Kidney epithelial cell (primary cell): ENCODE measurements at regions not wholly inside any gene's neighbourhood (a gene's known extent, or its start where the extent isn't known, plus 50 kb on each side); places are given as distances from the start of the nearest gene placed in this dataset.
A peak's percentile ranks its signal among the peaks of the same experiment; 100 is the strongest.

Experiments
- DNase-seq: peaks from one replicate; pipeline ENCODE4 v3.0.0-alpha.2; 2010; ENCODE audit warnings: low read depth
- H3K27me3 ChIP-seq: 2 replicates; pipeline ENCODE4 v1.6.0; 2011; ENCODE audit warnings: low read length; ENCODE audit not compliant: control insufficient read depth, insufficient read depth
- H3K36me3 ChIP-seq: 2 replicates; pipeline ENCODE4 v1.5.1; 2011; ENCODE audit warnings: low read length; ENCODE audit not compliant: control insufficient read depth, insufficient read depth
- H3K4me3 ChIP-seq: 2 replicates; pipeline ENCODE4 v1.5.1; 2011; ENCODE audit warnings: low read depth, mild to moderate bottlenecking, control low read depth, low read length
- TF ChIP-seq, protein P1 (sequence below): IDR thresholded peaks from 2 replicates; pipeline ENCODE4 v1.5.1; 2011; ENCODE audit warnings: mild to moderate bottlenecking, moderate library complexity, low read length, control low read depth, inconsistent platforms; ENCODE audit not compliant: insufficient read depth, poor library complexity, severe bottlenecking

DNA sequence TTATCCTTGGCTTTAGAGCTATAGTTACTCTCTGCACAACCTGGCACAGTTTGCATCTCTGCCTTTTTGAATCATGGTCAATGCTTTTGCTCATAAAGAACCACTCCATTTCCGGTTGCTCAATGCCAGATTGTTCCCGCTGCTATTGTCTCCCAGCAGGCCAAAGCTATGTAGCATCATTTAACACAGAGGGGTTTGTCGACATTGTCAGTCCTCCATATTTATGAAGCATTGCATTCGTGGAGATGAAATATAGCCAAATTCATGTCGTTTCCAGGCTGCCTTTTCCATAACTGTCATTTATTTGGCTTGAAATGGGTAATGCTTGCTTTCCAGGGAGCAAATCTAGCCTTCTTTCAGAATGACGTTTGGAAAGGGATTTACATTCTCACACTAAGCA lies 598.8 kb downstream of the EPHA7 start:
- H3K27me3 ChIP-seq: no peaks in the 10 kb centered on the region
- no peak for DNase-seq
- H3K36me3 ChIP-seq: no peaks in the 10 kb centered on the region
- TF ChIP-seq, protein P1, sequence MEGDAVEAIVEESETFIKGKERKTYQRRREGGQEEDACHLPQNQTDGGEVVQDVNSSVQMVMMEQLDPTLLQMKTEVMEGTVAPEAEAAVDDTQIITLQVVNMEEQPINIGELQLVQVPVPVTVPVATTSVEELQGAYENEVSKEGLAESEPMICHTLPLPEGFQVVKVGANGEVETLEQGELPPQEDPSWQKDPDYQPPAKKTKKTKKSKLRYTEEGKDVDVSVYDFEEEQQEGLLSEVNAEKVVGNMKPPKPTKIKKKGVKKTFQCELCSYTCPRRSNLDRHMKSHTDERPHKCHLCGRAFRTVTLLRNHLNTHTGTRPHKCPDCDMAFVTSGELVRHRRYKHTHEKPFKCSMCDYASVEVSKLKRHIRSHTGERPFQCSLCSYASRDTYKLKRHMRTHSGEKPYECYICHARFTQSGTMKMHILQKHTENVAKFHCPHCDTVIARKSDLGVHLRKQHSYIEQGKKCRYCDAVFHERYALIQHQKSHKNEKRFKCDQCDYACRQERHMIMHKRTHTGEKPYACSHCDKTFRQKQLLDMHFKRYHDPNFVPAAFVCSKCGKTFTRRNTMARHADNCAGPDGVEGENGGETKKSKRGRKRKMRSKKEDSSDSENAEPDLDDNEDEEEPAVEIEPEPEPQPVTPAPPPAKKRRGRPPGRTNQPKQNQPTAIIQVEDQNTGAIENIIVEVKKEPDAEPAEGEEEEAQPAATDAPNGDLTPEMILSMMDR: no peak
- H3K4me3 ChIP-seq: no peak overlapping the region

DNA sequence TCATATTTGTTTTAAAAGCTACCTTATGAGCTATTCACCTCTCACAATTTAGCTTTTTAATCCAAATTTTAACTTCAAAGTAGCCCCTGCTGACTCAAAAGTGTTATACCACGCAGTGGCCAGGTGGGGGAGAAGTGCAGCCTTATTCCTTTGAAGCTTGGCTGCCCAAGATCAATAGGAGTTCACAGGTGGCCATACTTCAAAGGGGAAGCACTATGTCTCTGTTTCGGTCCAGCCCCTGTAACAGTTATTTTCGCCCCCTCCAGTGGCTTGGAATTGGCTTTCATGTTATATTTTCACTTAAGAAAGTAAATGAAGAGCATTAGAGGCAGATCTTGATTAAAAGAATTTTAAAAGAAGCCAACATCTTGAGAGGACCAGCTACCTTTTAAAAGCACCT lies 608.4 kb downstream of the EPHA7 start:
- DNase-seq: peak; percentile 18
- H3K27me3 ChIP-seq: no peaks in the 10 kb centered on the region
- H3K4me3 ChIP-seq: no peak overlapping the region
- no peaks in the 10 kb centered on the region for H3K36me3 ChIP-seq
- TF ChIP-seq, protein P1: peak; percentile 81

DNA sequence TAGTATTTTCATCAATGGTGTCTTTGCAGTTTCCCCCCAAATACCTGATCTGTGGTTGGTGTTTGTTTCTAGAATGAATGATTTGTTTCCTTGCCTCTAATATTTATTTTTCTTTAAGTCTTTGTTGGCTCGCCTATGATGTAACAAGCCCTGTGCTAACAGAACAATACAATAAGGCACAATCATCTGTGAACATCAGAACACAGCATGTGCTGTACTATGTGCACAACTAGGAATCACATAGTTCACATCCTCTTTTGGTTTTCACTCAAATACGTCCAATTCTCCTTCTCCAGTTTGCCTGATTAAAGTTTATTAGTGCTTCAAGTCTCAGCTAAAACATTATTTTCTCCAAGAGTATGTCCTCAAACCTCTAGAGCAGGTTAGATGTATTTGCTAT lies 613.1 kb downstream of the EPHA7 start:
- TF ChIP-seq, protein P1: no peak
- DNase-seq: no peak
- no peaks in the 10 kb centered on the region for H3K27me3 ChIP-seq
- H3K36me3 ChIP-seq: no peaks in the 10 kb centered on the region
- no peak overlapping the region for H3K4me3 ChIP-seq

DNA sequence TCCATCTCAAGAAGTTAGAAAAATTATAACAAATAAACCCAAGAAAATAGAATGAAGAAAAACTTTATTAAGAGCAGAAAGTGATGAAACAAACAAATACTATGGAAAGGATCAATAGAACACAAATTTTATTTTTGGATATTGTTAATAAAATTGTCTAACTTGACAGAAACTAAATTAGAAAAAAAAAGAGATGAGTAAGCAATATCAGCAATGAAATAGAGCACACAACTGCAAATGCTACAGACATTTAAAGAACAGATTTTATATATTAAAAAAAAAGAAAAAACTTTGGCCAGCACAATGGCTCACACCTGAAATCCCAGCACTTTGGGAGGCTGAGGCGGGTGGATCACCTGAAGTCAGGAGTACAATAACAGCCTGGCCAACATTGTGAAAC lies 628.0 kb downstream of the EPHA7 start:
- no peaks in the 10 kb centered on the region for H3K27me3 ChIP-seq
- no peak for DNase-seq
- H3K4me3 ChIP-seq: no peak overlapping the region
- TF ChIP-seq, protein P1: no peak
- no peaks in the 10 kb centered on the region for H3K36me3 ChIP-seq

DNA sequence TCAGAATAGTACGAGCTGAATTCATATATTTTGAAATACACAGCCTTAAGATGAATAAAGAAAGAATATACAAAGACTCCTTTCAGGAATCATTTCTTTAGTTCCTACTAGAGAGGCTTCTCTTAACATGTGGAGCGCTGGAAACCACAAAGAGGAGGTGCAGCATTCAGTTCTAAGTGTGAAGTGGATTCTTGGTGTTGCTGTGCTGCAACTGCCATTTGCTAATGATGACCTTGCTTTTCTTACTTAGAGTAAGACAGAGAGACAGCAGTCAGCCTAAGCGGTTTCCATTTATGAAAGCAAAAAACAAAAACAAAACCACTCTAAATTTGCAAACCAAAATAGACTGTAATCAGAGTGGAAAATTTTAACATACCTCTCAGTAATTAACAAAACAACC lies 629.0 kb downstream of the EPHA7 start:
- H3K4me3 ChIP-seq: no peak overlapping the region
- no peaks in the 10 kb centered on the region for H3K27me3 ChIP-seq
- no peaks in the 10 kb centered on the region for H3K36me3 ChIP-seq
- DNase-seq: no peak
- TF ChIP-seq, protein P1: no peak

DNA sequence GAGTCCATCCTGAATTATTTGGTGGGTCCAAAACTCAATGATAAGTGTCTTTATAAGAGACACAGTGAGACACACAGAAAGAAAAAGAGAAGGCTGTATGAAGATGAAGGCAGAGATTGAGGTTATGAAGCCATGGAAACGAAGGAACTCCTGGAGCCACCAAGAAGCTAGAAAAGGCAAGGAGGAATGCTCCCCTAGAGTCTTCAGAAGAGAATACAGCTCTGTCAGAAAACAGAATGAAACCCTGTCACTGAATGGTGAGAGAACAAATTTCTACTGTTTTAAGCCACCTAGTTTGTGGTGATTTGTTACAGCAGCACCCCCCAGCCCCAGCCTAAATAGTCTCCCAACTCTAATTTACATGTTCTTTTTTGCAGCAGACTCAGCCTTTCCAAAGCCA lies 635.1 kb downstream of the EPHA7 start:
- no peaks in the 10 kb centered on the region for H3K27me3 ChIP-seq
- TF ChIP-seq, protein P1: no peak
- no peak for DNase-seq
- H3K4me3 ChIP-seq: no peak overlapping the region
- H3K36me3 ChIP-seq: no peaks in the 10 kb centered on the region
